Fibroblast of lung (primary cell): ENCODE measurements at regions not wholly inside any gene's neighbourhood (a gene's known extent, or its start where the extent isn't known, plus 50 kb on each side); places are given as distances from the start of the nearest gene placed in this dataset.

ENCODE experiments used
- DNase-seq, 2 donors: peaks; one replicate each; pipeline versions ENCODE4 v3.0.0 to v3.0.0-alpha.2; 2010; ENCODE audit warnings: low read depth in 2 of 2
- H2AFZ ChIP-seq: 2 replicates; pipeline ENCODE4 v1.5.1; 2012; ENCODE audit warnings: low read length, control low read depth, inconsistent platforms
- H3K27ac ChIP-seq: 2 replicates; pipeline ENCODE4 v1.5.1; 2011; ENCODE audit warnings: low read length, control low read depth; ENCODE audit not compliant: insufficient read depth
- H3K27me3 ChIP-seq: 2 replicates; pipeline ENCODE4 v1.5.1; 2011; ENCODE audit warnings: mild to moderate bottlenecking, low read length; ENCODE audit not compliant: control insufficient read depth, insufficient read depth
- H3K36me3 ChIP-seq: 2 replicates; pipeline ENCODE4 v1.5.1; 2011; ENCODE audit warnings: low read length; ENCODE audit not compliant: control insufficient read depth, insufficient read depth
- H3K4me1 ChIP-seq: 2 replicates; pipeline ENCODE4 v1.5.1; 2011; ENCODE audit warnings: low read length; ENCODE audit not compliant: control insufficient read depth, insufficient read depth; ENCODE audit errors: extremely low read depth
- H3K4me2 ChIP-seq: 2 replicates; pipeline ENCODE4 v1.5.1; 2011; ENCODE audit warnings: low read length, control low read depth; ENCODE audit not compliant: insufficient read depth; ENCODE audit errors: extremely low read depth
- H3K4me3 ChIP-seq, 4 experiments: fragments of 200-600 bp in 1 of 4; sonication (generic) in 1 of 4; replicated peaks in 1 of 4; 2 replicates each; pipeline ENCODE4 v1.5.1; 2011 to 2016; ENCODE audit warnings: low read length in 4 of 4, low read depth in 3 of 4, mild to moderate bottlenecking in 3 of 4, control low read depth in 2 of 4, inconsistent platforms in 1 of 4, mixed read lengths in 1 of 4; ENCODE audit not compliant: insufficient read depth in 1 of 4; ENCODE audit errors: control extremely low read depth in 1 of 4
- H3K79me2 ChIP-seq: 2 replicates; pipeline ENCODE4 v1.5.1; 2012; ENCODE audit warnings: mild to moderate bottlenecking, low read length, inconsistent platforms; ENCODE audit not compliant: control insufficient read depth, insufficient read depth
- H3K9ac ChIP-seq: 2 replicates; pipeline ENCODE4 v1.5.1; 2011; ENCODE audit warnings: mild to moderate bottlenecking, low read length, control low read depth; ENCODE audit not compliant: insufficient read depth
- H3K9me3 ChIP-seq: 2 replicates; pipeline ENCODE4 v1.5.1; 2012; ENCODE audit warnings: low read depth, low read length; ENCODE audit not compliant: control insufficient read depth, insufficient read depth
- H4K20me1 ChIP-seq: 2 replicates; pipeline ENCODE4 v1.5.1; 2011; ENCODE audit warnings: low read length; ENCODE audit not compliant: control insufficient read depth, insufficient read depth; ENCODE audit errors: extremely low read depth
- EZH2 ChIP-seq: IDR thresholded peaks from 2 replicates; pipeline ENCODE4 v1.5.1; 2012; ENCODE audit warnings: low read length, control low read depth, mild to moderate bottlenecking; ENCODE audit errors: missing control alignments
- TF ChIP-seq, protein P1 (sequence below), 2 donors: IDR thresholded peaks in 1 of 2; conservative IDR thresholded peaks in 1 of 2; 1 replicate in 1 of 2; 2 replicates in 1 of 2; pipeline ENCODE4 v1.5.1; 2011 to 2012; ENCODE audit warnings: low read length in 2 of 2, control low read depth in 1 of 2, inconsistent platforms in 1 of 2, low read depth in 1 of 2, mild to moderate bottlenecking in 1 of 2

DNA sequence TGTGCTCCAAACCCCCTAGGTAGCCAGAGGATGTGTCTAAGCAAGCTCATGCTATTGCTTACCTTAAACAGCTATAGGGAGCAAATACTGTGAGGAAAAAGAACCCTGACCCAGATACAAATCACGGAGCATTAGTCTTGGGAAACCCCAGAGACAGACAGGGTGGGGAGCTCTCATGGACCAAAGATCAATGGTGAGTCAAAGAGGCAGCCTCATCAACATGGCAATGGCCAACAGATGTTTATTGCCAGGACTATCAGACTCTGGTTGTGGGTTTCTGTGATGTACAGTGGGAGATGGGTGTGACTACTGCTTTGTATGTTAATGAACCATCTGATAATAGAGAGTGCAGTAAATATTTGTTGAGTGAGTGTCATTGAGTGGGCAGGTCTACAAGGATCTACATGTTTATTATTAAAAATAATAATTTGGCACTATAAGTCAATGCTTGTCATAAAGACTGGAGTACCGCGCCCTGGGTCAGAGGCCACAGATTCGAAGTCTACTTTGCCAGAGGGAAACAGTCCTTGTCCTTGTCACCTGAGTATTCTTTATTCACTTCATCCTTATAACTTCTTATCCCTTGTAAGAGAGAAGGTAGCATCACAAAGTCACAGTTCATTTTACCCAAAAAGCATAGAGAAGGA is 56.5 kb upstream of the RAI14 start:
- Histone ChIP-seq H4K20me1 (no peaks in the 10 kb centered on the region), H2AFZ (no peak overlapping the region), H3K36me3 (no peaks in the 10 kb centered on the region), H3K79me2 (no peaks in the 10 kb centered on the region), H3K9ac (no peak overlapping the region), H3K27ac (no peak overlapping the region), H3K9me3 (no peaks in the 10 kb centered on the region), H3K4me1 (peaks cover 19% of the 10 kb centered on the region), H3K27me3 (no peaks in the 10 kb centered on the region), H3K4me2 (no peak overlapping the region), H3K4me3 (no peak overlapping the region)
- peak in 1 of 2 donors; percentile 46 for DNase-seq
- no peak for TF ChIP-seq EZH2
- TF ChIP-seq, protein P1, sequence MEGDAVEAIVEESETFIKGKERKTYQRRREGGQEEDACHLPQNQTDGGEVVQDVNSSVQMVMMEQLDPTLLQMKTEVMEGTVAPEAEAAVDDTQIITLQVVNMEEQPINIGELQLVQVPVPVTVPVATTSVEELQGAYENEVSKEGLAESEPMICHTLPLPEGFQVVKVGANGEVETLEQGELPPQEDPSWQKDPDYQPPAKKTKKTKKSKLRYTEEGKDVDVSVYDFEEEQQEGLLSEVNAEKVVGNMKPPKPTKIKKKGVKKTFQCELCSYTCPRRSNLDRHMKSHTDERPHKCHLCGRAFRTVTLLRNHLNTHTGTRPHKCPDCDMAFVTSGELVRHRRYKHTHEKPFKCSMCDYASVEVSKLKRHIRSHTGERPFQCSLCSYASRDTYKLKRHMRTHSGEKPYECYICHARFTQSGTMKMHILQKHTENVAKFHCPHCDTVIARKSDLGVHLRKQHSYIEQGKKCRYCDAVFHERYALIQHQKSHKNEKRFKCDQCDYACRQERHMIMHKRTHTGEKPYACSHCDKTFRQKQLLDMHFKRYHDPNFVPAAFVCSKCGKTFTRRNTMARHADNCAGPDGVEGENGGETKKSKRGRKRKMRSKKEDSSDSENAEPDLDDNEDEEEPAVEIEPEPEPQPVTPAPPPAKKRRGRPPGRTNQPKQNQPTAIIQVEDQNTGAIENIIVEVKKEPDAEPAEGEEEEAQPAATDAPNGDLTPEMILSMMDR (conservative IDR thresholded peaks at IDR 0.05 in 1 of 2, IDR thresholded peaks at IDR 0.05 in 1 of 2; ENCODE audit: low read depth in 1 of 2, low read length in 2 of 2) = no peak

DNA sequence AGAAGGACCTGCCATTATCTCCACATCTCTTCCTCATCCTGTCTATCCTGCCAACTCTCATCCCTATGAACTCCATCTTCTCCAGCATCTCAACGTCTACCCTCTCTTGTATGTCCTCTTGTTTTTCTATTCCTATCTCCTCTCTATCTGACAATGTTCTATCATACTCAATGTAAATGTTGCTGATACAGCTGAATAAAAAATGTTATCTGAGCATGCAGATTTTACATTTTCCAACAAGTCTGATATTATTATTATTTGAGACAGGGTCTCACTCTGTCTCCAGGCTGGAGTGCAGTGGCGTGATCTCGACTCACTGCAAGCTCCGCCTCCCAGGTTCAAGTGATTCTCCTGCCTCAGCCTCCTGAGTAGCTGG is 56.0 kb upstream of the RAI14 start:
- Histone ChIP-seq H4K20me1 (no peaks in the 10 kb centered on the region), H3K79me2 (no peaks in the 10 kb centered on the region), H3K4me1 (peaks cover 19% of the 10 kb centered on the region), H3K9me3 (no peaks in the 10 kb centered on the region), H3K4me3 (no peak overlapping the region), H3K4me2 (no peak overlapping the region), H3K27ac (no peak overlapping the region), H3K9ac (no peak overlapping the region), H3K36me3 (no peaks in the 10 kb centered on the region), H2AFZ (no peak overlapping the region), H3K27me3 (no peaks in the 10 kb centered on the region)
- TF ChIP-seq, protein P1 (conservative IDR thresholded peaks at IDR 0.05 in 1 of 2, IDR thresholded peaks at IDR 0.05 in 1 of 2; ENCODE audit: low read depth in 1 of 2, low read length in 2 of 2) = no peak
- TF ChIP-seq EZH2 = no peak
- DNase-seq = no peak

DNA sequence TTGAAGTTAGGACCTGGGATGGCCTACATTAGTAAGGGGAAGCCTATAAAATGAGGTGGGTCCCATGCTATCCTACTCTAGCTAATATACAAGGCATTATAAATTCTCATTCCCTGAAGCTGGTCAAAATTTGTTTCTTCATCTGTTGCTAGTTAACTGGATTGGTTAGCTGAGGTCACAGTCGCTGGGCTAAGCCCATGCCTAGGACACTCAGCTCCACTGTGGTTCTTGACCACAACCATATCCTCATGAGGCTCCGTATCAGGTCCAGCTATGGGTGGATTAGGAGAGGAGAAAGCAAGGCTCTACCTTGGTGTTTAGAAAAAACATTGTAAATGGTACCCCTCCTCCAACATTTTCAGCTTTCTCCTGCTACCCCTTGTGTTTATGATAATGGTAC is 52.8 kb upstream of the RAI14 start:
- H3K27me3 ChIP-seq = no peaks in the 10 kb centered on the region
- H3K79me2 ChIP-seq = no peaks in the 10 kb centered on the region
- peaks cover 9% of the 10 kb centered on the region for H3K4me1 ChIP-seq
- no peak overlapping the region for H3K9ac ChIP-seq
- H3K36me3 ChIP-seq = no peaks in the 10 kb centered on the region
- H3K27ac ChIP-seq = no peak overlapping the region
- H3K9me3 ChIP-seq = no peaks in the 10 kb centered on the region
- DNase-seq = no peak
- H4K20me1 ChIP-seq = no peaks in the 10 kb centered on the region
- no peak overlapping the region for H3K4me3 ChIP-seq
- H2AFZ ChIP-seq = no peak overlapping the region
- H3K4me2 ChIP-seq = no peak overlapping the region
- no peak for TF ChIP-seq EZH2
- TF ChIP-seq, protein P1 (conservative IDR thresholded peaks at IDR 0.05 in 1 of 2, IDR thresholded peaks at IDR 0.05 in 1 of 2; ENCODE audit: low read depth in 1 of 2, low read length in 2 of 2) = no peak
